HepG2 (cell line): ENCODE measurements at regions not wholly inside any gene's neighbourhood (a gene's known extent, or its start where the extent isn't known, plus 50 kb on each side); places are given as distances from the start of the nearest gene placed in this dataset.

ENCODE experiments used
- ATAC-seq: fragments of 200-7000 bp; cut with Tn5 transposase; 3 replicates; pipeline ENCODE4 v1.9.1; 2020; ENCODE audit warnings: mild to moderate bottlenecking, moderate library complexity
- BruUV-seq: library from RNA; stranded (reverse); fragments of 400-500 nt; replicated peaks from 2 replicates; lab custom pipeline; 2021; lab: Mats Ljungman, UMichigan
- CTCF ChIA-PET: fragments of 300-600 bp; formaldehyde crosslinking; extraction: SDS; loops from one replicate; lab custom pipeline; 2021; ENCODE audit warnings: low total read pairs, inconsistent platforms, low intra/inter-chr PET ratio; lab: Yijun Ruan, JAX
- POLR2A ChIA-PET: fragments of 350-600 bp; sonication (Branson Sonifier 250); formaldehyde crosslinking; loops from one replicate; lab custom pipeline; 2020; ENCODE audit warnings: antibody characterized with exemption, inconsistent platforms; lab: Yijun Ruan, JAX
- DNase-seq: peaks from one replicate; pipeline ENCODE4 v3.0.0-alpha.2; 2015; ENCODE audit warnings: low spot score
- FAIRE-seq: peaks from 3 replicates; lab custom pipeline; 2011; peaks lifted over from hg19 to GRCh38; lab: Jason Lieb, UNC
- H2AFZ ChIP-seq: one replicate; pipeline ENCODE4 v1.6.1; 2011; ENCODE audit warnings: low read length, inconsistent platforms
- H3K27ac ChIP-seq: fragments of 300-600 bp; 3 replicates; pipeline ENCODE4 v1.8.0; 2011; ENCODE audit warnings: mixed run types, mild to moderate bottlenecking, mixed read lengths, low read length, inconsistent platforms; ENCODE audit not compliant: insufficient read depth; ENCODE audit errors: extremely low read length
- H3K27me3 ChIP-seq, 2 experiments: fragments of 200-600 bp in 1 of 2; 2 replicates in 1 of 2; 3 replicates in 1 of 2; pipeline versions ENCODE4 v1.6.0 to v1.8.0; 2011; ENCODE audit warnings: low read length in 2 of 2, mild to moderate bottlenecking in 2 of 2, moderate library complexity in 2 of 2, inconsistent platforms in 1 of 2; ENCODE audit not compliant: insufficient read depth in 2 of 2, control insufficient read depth in 1 of 2
- H3K36me3 ChIP-seq, 2 experiments: fragments of 200-600 bp in 1 of 2; replicated peaks in 1 of 2; 2 replicates in 1 of 2; 3 replicates in 1 of 2; pipeline versions ENCODE4 v1.5.1 to v1.8.0; 2011; ENCODE audit warnings: low read length in 2 of 2, inconsistent platforms in 1 of 2; ENCODE audit not compliant: insufficient read depth in 2 of 2, control insufficient read depth in 1 of 2
- H3K4me1 ChIP-seq: 2 replicates; pipeline ENCODE4 v1.5.1; 2012; ENCODE audit warnings: low read length, inconsistent platforms; ENCODE audit not compliant: insufficient read depth
- H3K4me2 ChIP-seq: 2 replicates; pipeline ENCODE4 v1.6.0; 2011; ENCODE audit warnings: low read depth, low read length, inconsistent platforms
- H3K4me3 ChIP-seq, 3 experiments: fragments of 200-600 bp in 1 of 3; sonication (generic), shearing (Covaris generic) in 1 of 3; replicated peaks in 1 of 3; 2 replicates each; pipeline ENCODE4 v1.5.1; 2011 to 2016; ENCODE audit warnings: low read length in 3 of 3, inconsistent platforms in 2 of 3, low read depth in 2 of 3, mild to moderate bottlenecking in 2 of 3, control low read depth in 1 of 3, mixed read lengths in 1 of 3; ENCODE audit not compliant: insufficient read depth in 1 of 3
- H3K79me2 ChIP-seq: one replicate; pipeline ENCODE4 v1.6.1; 2011; ENCODE audit warnings: low read length, inconsistent platforms; ENCODE audit not compliant: insufficient read depth
- H3K9ac ChIP-seq: 2 replicates; pipeline ENCODE4 v1.6.0; 2011; ENCODE audit warnings: mild to moderate bottlenecking, low read depth, low read length, inconsistent platforms; ENCODE audit not compliant: insufficient read depth
- H3K9me3 ChIP-seq: 2 replicates; pipeline ENCODE4 v1.5.1; 2012; ENCODE audit warnings: mild to moderate bottlenecking, low read length
- H4K20me1 ChIP-seq: 2 replicates; pipeline ENCODE4 v1.6.0; 2011; ENCODE audit warnings: inconsistent platforms, mild to moderate bottlenecking, low read length, moderate library complexity; ENCODE audit not compliant: insufficient read depth
- AFF4 ChIP-seq: sonication (generic); formaldehyde crosslinking; IDR thresholded peaks from 2 replicates; pipeline ENCODE4 v1.4.0; 2020; ENCODE audit warnings: missing genetic modification reagents
- ATF5 ChIP-seq: sonication (generic); formaldehyde crosslinking; IDR thresholded peaks from 2 replicates; pipeline ENCODE4 v1.4.0; 2020; ENCODE audit warnings: mild to moderate bottlenecking, low read depth, missing genetic modification reagents
- BCL6 ChIP-seq: IDR thresholded peaks from 2 replicates; pipeline ENCODE4 v1.6.1; 2016; ENCODE audit warnings: missing genetic modification reagents, missing compliant biosample characterization
- HMGA1 ChIP-seq: sonication (generic); formaldehyde crosslinking; conservative IDR thresholded peaks from 2 replicates; pipeline ENCODE4 v1.4.0; 2020; ENCODE audit warnings: missing genetic modification reagents
- KDM2A ChIP-seq: sonication (generic); formaldehyde crosslinking; IDR thresholded peaks from 2 replicates; pipeline ENCODE4 v1.4.0; 2020; ENCODE audit warnings: low read depth, missing genetic modification reagents, borderline replicate concordance
- WGBS: methylation state at CpG from one replicate; pipeline ENCODE4 v1.1.6; 2017; ENCODE audit warnings: low lambda C conversion rate; 5-methylcytosine and 5-hydroxymethylcytosine counted together
- in situ Hi-C: cut with HindIII; loops from 2 replicates; pipeline ENCODE4 v1.10.0; 2017; ENCODE audit warnings: low pct_unique_long_range_greater_than_20kb; ENCODE audit not compliant: extremely low pct_ligation_motif_present
- intact Hi-C: fragments of 100-400 bp; cut with micrococcal nuclease; formaldehyde crosslinking; loops from one replicate; pipeline ENCODE4 v1.10.0; 2022; ENCODE audit not compliant: unreplicated experiment

- POLR2A ChIA-PET, result no interaction called here
- H2AFZ ChIP-seq, result no peak overlapping the region
- no peak for DNase-seq
- no peak for TF ChIP-seq KDM2A (CRISPR knock-in tag)
- no peak for TF ChIP-seq AFF4 (CRISPR knock-in tag)
- no peak for TF ChIP-seq ATF5 (CRISPR knock-in tag)
- no peak for TF ChIP-seq HMGA1
- 0 out of 2 replicates have a peak, but pooled peaks have one; percentile 40 for TF ChIP-seq BCL6 (CRISPR knock-in tag)
- TF ChIP-seq, all 625 proteins: peak for 1
- BruUV-seq, result no TSS peak
- in situ Hi-C loops (no loop called here), intact Hi-C loops (no loop called here)
- Histone ChIP-seq H3K79me2 (no peaks in the 10 kb centered on the region), H3K9me3 (no peaks in the 10 kb centered on the region), H3K4me2 (no peak overlapping the region), H4K20me1 (no peaks in the 10 kb centered on the region), H3K27ac (no peak overlapping the region), H3K4me3 (no peak overlapping the region), H3K4me1 (peaks cover 14% of the 10 kb centered on the region), H3K9ac (no peak overlapping the region), H3K36me3 (no peaks in the 10 kb centered on the region), H3K27me3 (peaks cover 0 to 5% of the 10 kb centered on the region in 2 experiments; a peak in 1 of 5 replicates)
- 11% methylated on average over 3 of the region's 3 CpGs for WGBS
- CTCF ChIA-PET, result no interaction called here
- no peak for FAIRE-seq
- ATAC-seq, result no peak
Observed at GRCh38 chr3:66162766-66163165, 58.0 kb upstream of the SLC25A26 start.
